T-helper 2 cell treated with Interferon-gamma antibody and Interleukin-4, amounts not matched to agents 5 μg/mL and 100 μg/mL, for 36 hours (primary cell): ENCODE measurements at regions not wholly inside any gene's neighbourhood (a gene's known extent, or its start where the extent isn't known, plus 50 kb on each side); places are given as distances from the start of the nearest gene placed in this dataset.

Experiments
- DNase-seq: peaks from one replicate; pipeline ENCODE4 v3.0.0; 2021; ENCODE audit warnings: low spot score
- H3K27ac Mint-ChIP-seq: one replicate; pipeline ENCODE4 v1.8.0; 2021; ENCODE audit warnings: mild to moderate bottlenecking, mixed read lengths
- H3K27me3 Mint-ChIP-seq: one replicate; pipeline ENCODE4 v1.8.0; 2021; ENCODE audit warnings: low read depth, mixed read lengths
- H3K36me3 Mint-ChIP-seq: one replicate; pipeline ENCODE4 v1.8.0; 2021; ENCODE audit warnings: low read depth, mixed read lengths
- H3K4me1 Mint-ChIP-seq: one replicate; pipeline ENCODE4 v1.8.0; 2021; ENCODE audit warnings: low read depth, mixed read lengths
- H3K4me3 Mint-ChIP-seq: one replicate; pipeline ENCODE4 v1.8.0; 2022; ENCODE audit warnings: mild to moderate bottlenecking, moderate library complexity, mixed read lengths
- H3K9me3 Mint-ChIP-seq: one replicate; pipeline ENCODE4 v1.8.0; 2021; ENCODE audit warnings: mixed read lengths

- Mint-ChIP-seq H3K27ac (no peak overlapping the region), H3K4me3 (no peak overlapping the region), H3K9me3 (peaks cover 3% of the 10 kb centered on the region), H3K27me3 (no peaks in the 10 kb centered on the region), H3K4me1 (no peaks in the 10 kb centered on the region), H3K36me3 (no peaks in the 10 kb centered on the region)
- DNase-seq: no peak
These were observed 340.7 kb upstream of the TSHZ2 start for GRCh38 chr20:52631469-52631868.

GRCh38 chr20:52630138-52630537 is 342.0 kb upstream of the TSHZ2 start:
- no peak for DNase-seq
- H3K4me3 Mint-ChIP-seq: no peak overlapping the region
- H3K9me3 Mint-ChIP-seq: peaks cover 3% of the 10 kb centered on the region
- H3K36me3 Mint-ChIP-seq: no peaks in the 10 kb centered on the region
- H3K27me3 Mint-ChIP-seq: no peaks in the 10 kb centered on the region
- H3K4me1 Mint-ChIP-seq: no peaks in the 10 kb centered on the region
- no peak overlapping the region for H3K27ac Mint-ChIP-seq

- H3K27me3 Mint-ChIP-seq: no peaks in the 10 kb centered on the region
- no peaks in the 10 kb centered on the region for H3K9me3 Mint-ChIP-seq
- H3K4me3 Mint-ChIP-seq: no peak overlapping the region
- H3K36me3 Mint-ChIP-seq: no peaks in the 10 kb centered on the region
- H3K27ac Mint-ChIP-seq: no peak overlapping the region
- DNase-seq: no peak
- no peaks in the 10 kb centered on the region for H3K4me1 Mint-ChIP-seq
These were observed 347.9 kb upstream of the TSHZ2 start for GRCh38 chr20:52624281-52624680.

- Mint-ChIP-seq H3K27ac (no peak overlapping the region), H3K4me3 (no peak overlapping the region), H3K4me1 (no peaks in the 10 kb centered on the region), H3K36me3 (no peaks in the 10 kb centered on the region), H3K9me3 (no peaks in the 10 kb centered on the region), H3K27me3 (no peaks in the 10 kb centered on the region)
- DNase-seq: no peak
These were observed 350.1 kb upstream of the TSHZ2 start for GRCh38 chr20:52622081-52622480.

- no peak for DNase-seq
- no peak overlapping the region for H3K27ac Mint-ChIP-seq
- no peaks in the 10 kb centered on the region for H3K4me1 Mint-ChIP-seq
- H3K27me3 Mint-ChIP-seq: no peaks in the 10 kb centered on the region
- no peaks in the 10 kb centered on the region for H3K36me3 Mint-ChIP-seq
- H3K9me3 Mint-ChIP-seq: no peaks in the 10 kb centered on the region
- no peak overlapping the region for H3K4me3 Mint-ChIP-seq
These were observed 350.8 kb upstream of the TSHZ2 start for GRCh38 chr20:52621401-52621800.

GRCh38 chr20:52619671-52620070 is 352.5 kb upstream of the TSHZ2 start:
- no peaks in the 10 kb centered on the region for H3K9me3 Mint-ChIP-seq
- no peaks in the 10 kb centered on the region for H3K27me3 Mint-ChIP-seq
- no peak overlapping the region for H3K27ac Mint-ChIP-seq
- no peaks in the 10 kb centered on the region for H3K36me3 Mint-ChIP-seq
- H3K4me1 Mint-ChIP-seq: no peaks in the 10 kb centered on the region
- no peak overlapping the region for H3K4me3 Mint-ChIP-seq
- DNase-seq: no peak

- no peak for DNase-seq
- Mint-ChIP-seq H3K4me3 (no peak overlapping the region), H3K36me3 (no peaks in the 10 kb centered on the region), H3K27me3 (no peaks in the 10 kb centered on the region), H3K9me3 (no peaks in the 10 kb centered on the region), H3K27ac (no peak overlapping the region), H3K4me1 (no peaks in the 10 kb centered on the region)
These were observed 353.1 kb upstream of the TSHZ2 start for GRCh38 chr20:52619101-52619500.

GRCh38 chr20:52616629-52617028 is 355.5 kb upstream of the TSHZ2 start:
- Mint-ChIP-seq H3K9me3 (peaks cover 2% of the 10 kb centered on the region), H3K36me3 (no peaks in the 10 kb centered on the region), H3K4me3 (no peak overlapping the region), H3K27ac (no peak overlapping the region), H3K27me3 (no peaks in the 10 kb centered on the region), H3K4me1 (no peaks in the 10 kb centered on the region)
- no peak for DNase-seq

- Mint-ChIP-seq H3K4me1 (no peaks in the 10 kb centered on the region), H3K36me3 (no peaks in the 10 kb centered on the region), H3K27ac (no peak overlapping the region), H3K27me3 (no peaks in the 10 kb centered on the region), H3K9me3 (peaks cover 4% of the 10 kb centered on the region), H3K4me3 (no peak overlapping the region)
- DNase-seq: no peak
These were observed 357.9 kb upstream of the TSHZ2 start for GRCh38 chr20:52614051-52614863.

- DNase-seq: no peak
- H3K27ac Mint-ChIP-seq: no peak overlapping the region
These were observed 360.0 kb upstream of the TSHZ2 start for GRCh38 chr20:52612046-52612632.

GRCh38 chr20:52610749-52611148 is 361.4 kb upstream of the TSHZ2 start:
- Mint-ChIP-seq H3K4me1 (no peaks in the 10 kb centered on the region), H3K4me3 (no peak overlapping the region)
- DNase-seq: no peak

More at GRCh38 chr20:52612046-52612632, 360.0 kb upstream of the TSHZ2 start:
- H3K4me1 Mint-ChIP-seq: no peaks in the 10 kb centered on the region
- no peak overlapping the region for H3K4me3 Mint-ChIP-seq
- H3K9me3 Mint-ChIP-seq: peaks cover 4% of the 10 kb centered on the region
- H3K36me3 Mint-ChIP-seq: no peaks in the 10 kb centered on the region
- no peaks in the 10 kb centered on the region for H3K27me3 Mint-ChIP-seq

GRCh38 chr20:52601295-52601971 is 370.7 kb upstream of the TSHZ2 start:
- no peak overlapping the region for H3K4me3 Mint-ChIP-seq
- no peaks in the 10 kb centered on the region for H3K27me3 Mint-ChIP-seq
- no peaks in the 10 kb centered on the region for H3K9me3 Mint-ChIP-seq
- no peak for DNase-seq
- H3K4me1 Mint-ChIP-seq: no peaks in the 10 kb centered on the region
- no peak overlapping the region for H3K27ac Mint-ChIP-seq
- H3K36me3 Mint-ChIP-seq: no peaks in the 10 kb centered on the region

More at GRCh38 chr20:52610749-52611148, 361.4 kb upstream of the TSHZ2 start:
- no peak overlapping the region for H3K27ac Mint-ChIP-seq
- peaks cover 4% of the 10 kb centered on the region for H3K9me3 Mint-ChIP-seq
- H3K36me3 Mint-ChIP-seq: no peaks in the 10 kb centered on the region
- no peaks in the 10 kb centered on the region for H3K27me3 Mint-ChIP-seq

- DNase-seq: no peak
- Mint-ChIP-seq H3K36me3 (no peaks in the 10 kb centered on the region), H3K4me3 (no peak overlapping the region), H3K27ac (no peak overlapping the region), H3K27me3 (no peaks in the 10 kb centered on the region), H3K4me1 (no peaks in the 10 kb centered on the region), H3K9me3 (no peaks in the 10 kb centered on the region)
These were observed 375.9 kb upstream of the TSHZ2 start for GRCh38 chr20:52596256-52596655.

GRCh38 chr20:52595518-52595917 is 376.6 kb upstream of the TSHZ2 start:
- no peak for DNase-seq
- Mint-ChIP-seq H3K4me3 (no peak overlapping the region), H3K9me3 (no peaks in the 10 kb centered on the region), H3K27ac (no peak overlapping the region), H3K27me3 (no peaks in the 10 kb centered on the region), H3K36me3 (no peaks in the 10 kb centered on the region), H3K4me1 (no peaks in the 10 kb centered on the region)
